Activated CD4-positive, alpha-beta T cell treated with anti-CD3 and anti-CD28 coated beads, Interleukin-2, amount 10 ng/mL, durations not matched to agents 24 days and 14 days (primary cell): ENCODE measurements at regions not wholly inside any gene's neighbourhood (a gene's known extent, or its start where the extent isn't known, plus 50 kb on each side); places are given as distances from the start of the nearest gene placed in this dataset.
"Not testable (repeated sequence)": the region's sequence is repeated elsewhere in the genome, so short reads cannot be mapped to it uniquely, and the experiment has no call there.

Experiments used
- DNase-seq: peaks from one replicate; pipeline ENCODE4 v3.0.0; 2022
- H3K27ac Mint-ChIP-seq: one replicate; pipeline ENCODE4 v1.8.0; 2022; ENCODE audit warnings: mild to moderate bottlenecking, mixed read lengths
- H3K27me3 Mint-ChIP-seq: one replicate; pipeline ENCODE4 v1.8.0; 2022; ENCODE audit warnings: mixed read lengths
- H3K36me3 Mint-ChIP-seq: one replicate; pipeline ENCODE4 v1.8.0; 2022; ENCODE audit warnings: low read depth, mild to moderate bottlenecking, mixed read lengths
- H3K4me1 Mint-ChIP-seq: one replicate; pipeline ENCODE4 v1.8.0; 2021; ENCODE audit warnings: mixed read lengths
- H3K4me3 Mint-ChIP-seq: one replicate; pipeline ENCODE4 v1.8.0; 2022; ENCODE audit warnings: mild to moderate bottlenecking, moderate library complexity, mixed read lengths
- H3K9me3 Mint-ChIP-seq: one replicate; pipeline ENCODE4 v1.8.0; 2021; ENCODE audit warnings: mixed read lengths
- intact Hi-C: fragments of 100-400 bp; cut with micrococcal nuclease; formaldehyde crosslinking; loops from one replicate; pipeline ENCODE4 v1.15.1; 2023

DNA sequence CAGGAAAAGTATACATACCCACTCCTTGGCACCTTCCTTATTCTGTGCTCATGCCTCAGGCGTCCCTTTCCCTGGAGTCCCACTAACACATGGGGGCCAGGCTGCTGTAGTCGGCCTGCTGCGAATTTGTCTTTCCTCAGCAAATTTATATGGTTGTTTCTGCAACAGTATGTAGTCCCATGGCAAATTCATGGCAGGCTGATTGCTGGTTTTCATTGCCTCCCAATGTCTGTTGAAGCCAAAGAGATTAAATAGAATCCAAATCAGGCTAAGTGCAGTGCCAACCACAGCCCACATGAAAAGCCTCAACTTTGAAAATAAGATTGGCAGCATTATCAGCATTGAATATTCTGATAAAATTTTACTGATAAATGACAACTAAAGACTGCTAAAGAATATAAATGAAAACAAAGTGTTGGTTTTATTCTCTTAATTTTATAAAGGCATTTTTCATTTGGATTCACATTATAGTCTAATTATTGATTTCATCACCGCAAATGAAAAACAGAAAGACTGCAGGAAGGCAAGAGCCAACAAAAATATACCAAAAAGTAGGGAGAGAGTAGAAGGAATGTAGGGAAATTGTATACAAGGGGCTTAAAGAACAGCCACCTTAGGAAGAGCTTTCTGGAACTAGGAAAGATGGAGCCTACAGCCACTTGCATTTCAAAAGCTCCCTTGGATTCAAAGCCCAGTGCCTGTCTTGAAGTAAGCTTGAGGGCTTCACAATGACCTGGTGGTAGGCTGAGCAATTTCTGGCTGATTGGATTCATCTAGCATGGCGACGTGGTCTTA, 283.7 kb upstream of the MMADHC start:
- H3K36me3 Mint-ChIP-seq, result no peaks in the 10 kb centered on the region
- H3K27ac Mint-ChIP-seq, result no peak overlapping the region
- H3K27me3 Mint-ChIP-seq, result no peaks in the 10 kb centered on the region
- no peak overlapping the region for H3K4me3 Mint-ChIP-seq
- intact Hi-C loops, result no loop called here
- H3K4me1 Mint-ChIP-seq, result no peaks in the 10 kb centered on the region
- no peaks in the 10 kb centered on the region for H3K9me3 Mint-ChIP-seq
- no peak for DNase-seq

DNA sequence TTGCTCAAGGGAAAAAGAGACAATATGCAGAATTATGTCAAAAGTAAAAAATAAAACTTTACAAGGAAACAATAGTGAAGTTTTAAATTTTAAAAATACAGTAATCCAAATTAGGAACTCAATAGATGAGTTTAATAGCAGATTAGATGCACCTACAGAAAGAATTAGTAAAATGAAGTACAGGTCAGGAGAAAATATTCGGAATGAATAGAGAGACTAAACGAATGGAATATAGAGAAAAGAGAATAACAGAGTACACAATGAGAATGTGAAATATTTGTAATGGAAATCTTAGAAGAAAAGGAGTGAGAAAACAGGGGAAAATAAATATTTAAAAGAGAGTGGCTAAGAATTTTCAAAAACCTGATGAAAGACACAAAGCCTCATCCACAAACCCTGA, 275.7 kb upstream of the MMADHC start:
- Mint-ChIP-seq H3K4me3 (no peak overlapping the region), H3K9me3 (peaks cover 4% of the 10 kb centered on the region), H3K27ac (no peak overlapping the region), H3K27me3 (no peaks in the 10 kb centered on the region), H3K36me3 (no peaks in the 10 kb centered on the region), H3K4me1 (no peaks in the 10 kb centered on the region)
- no peak for DNase-seq
- intact Hi-C loops, result no loop called here

DNA sequence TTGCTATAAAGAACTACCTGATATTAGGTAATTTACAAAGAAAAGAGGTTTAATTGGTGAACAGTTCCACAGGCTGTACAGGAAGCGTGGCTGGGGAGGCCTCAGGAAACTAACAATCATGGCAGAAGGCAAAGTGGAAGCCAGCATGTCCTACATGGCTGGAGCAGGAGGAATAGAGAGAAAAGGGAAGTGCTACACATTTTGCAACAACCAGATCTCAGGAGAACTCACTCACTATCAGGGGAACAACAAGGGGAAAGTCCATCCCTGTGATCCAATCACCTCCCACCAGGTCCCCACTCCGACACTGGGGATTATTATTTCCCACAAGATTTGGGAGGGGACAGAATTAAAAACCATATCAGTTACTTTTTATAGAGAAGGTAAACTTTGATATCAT, 273.5 kb upstream of the MMADHC start:
- Mint-ChIP-seq H3K27me3 (no peaks in the 10 kb centered on the region), H3K4me3 (no peak overlapping the region), H3K27ac (no peak overlapping the region), H3K36me3 (no peaks in the 10 kb centered on the region), H3K9me3 (peaks cover 8% of the 10 kb centered on the region), H3K4me1 (no peaks in the 10 kb centered on the region)
- intact Hi-C loops, result no loop called here
- DNase-seq, result no peak

DNA sequence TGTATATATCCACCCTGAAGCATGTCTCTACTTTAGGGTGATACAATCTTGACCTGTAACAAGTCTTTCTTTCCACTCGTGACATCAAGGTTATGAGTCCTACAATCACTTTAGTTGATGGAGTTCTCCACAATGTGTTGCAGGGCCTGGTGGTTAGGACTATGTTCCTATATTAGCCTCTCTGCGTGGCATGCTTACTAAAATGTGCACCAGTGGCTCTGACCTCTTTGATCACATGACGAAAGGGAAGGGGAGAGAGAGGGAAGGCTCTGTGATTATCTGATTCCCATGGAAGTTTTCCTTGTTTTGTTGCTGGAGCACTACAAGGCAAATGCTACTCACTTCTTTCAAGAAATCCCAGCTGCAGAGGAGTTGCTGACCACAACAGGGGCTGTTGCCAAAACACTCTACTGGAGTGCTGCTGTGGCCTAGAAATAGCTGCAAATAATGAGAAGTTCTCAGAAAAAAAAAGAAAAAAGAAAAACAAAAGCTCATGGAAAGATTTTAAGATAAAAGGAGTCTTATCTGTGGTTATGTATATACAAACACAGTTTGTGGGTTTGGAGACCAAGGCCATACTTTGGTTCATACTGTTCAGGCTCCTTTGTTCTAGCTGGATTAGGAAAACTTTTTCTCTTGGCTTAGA, 272.8 kb upstream of the MMADHC start:
- Mint-ChIP-seq H3K36me3 (no peaks in the 10 kb centered on the region), H3K27ac (no peak overlapping the region), H3K4me3 (no peak overlapping the region), H3K4me1 (no peaks in the 10 kb centered on the region), H3K9me3 (peaks cover 8% of the 10 kb centered on the region), H3K27me3 (no peaks in the 10 kb centered on the region)
- no peak for DNase-seq
- intact Hi-C loops, result no loop called here

DNA sequence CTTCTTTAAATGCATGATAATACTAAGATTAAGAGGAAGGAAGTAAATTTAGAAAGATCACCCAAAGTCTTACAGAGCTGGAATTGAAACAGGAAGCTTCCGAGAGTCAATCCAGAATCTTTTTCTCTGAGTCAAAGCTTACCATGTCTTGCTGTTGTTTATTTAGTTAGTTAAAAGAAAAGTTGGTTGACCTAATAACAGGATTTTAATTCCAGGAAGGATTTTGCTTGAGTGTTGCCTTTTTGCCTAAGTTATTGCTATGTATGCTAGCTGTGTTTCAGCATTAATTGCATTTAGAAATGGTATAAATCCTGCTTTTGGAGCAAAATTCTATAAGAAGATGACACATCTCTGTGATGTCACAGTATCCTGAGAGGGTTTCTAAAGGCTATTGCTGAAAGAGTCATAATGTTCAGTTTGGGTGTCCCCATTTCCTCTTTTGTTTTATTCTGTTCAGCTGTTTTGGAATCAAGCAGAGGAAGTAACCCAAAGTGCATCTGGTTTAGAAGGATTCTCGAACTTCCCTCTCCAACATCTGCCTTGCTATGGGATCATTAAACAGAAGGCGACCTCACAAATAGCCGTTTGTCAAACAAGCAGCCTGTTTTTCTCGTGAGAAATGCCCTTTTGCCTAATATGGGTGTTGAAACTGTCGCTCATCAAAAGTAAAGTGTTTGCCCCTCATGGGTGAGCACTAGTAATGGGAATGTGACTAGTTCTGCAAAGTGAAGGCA, 271.5 kb upstream of the MMADHC start:
- Mint-ChIP-seq H3K27ac (no peak overlapping the region), H3K36me3 (no peaks in the 10 kb centered on the region), H3K27me3 (no peaks in the 10 kb centered on the region), H3K4me1 (no peaks in the 10 kb centered on the region), H3K9me3 (peaks cover 8% of the 10 kb centered on the region), H3K4me3 (no peak overlapping the region)
- no peak for DNase-seq
- intact Hi-C loops, result loop anchor here (10.0 kb wide), 1 partner anchor 866 kb away; no protein-coding TSS in a partner anchor

DNA sequence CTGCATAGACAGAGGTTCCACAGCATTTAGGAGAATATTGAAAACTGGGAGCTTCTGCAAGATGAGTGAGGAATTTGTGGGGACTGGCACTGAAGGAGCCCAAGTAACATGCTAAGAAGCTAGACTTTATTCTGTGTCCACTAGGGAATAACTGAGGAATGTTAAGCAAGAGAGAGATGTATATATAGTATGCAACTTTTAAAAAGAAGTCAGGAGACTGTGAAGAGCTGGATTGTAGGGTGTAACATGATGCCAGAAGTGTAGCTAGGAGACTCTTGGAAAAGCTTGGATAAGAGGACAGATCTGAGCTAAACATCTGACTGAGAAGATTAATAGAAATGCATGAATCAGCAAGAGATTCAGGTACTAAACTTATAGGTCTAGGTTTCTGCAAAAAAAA, 270.6 kb upstream of the MMADHC start:
- no peak overlapping the region for H3K27ac Mint-ChIP-seq
- H3K36me3 Mint-ChIP-seq, result no peaks in the 10 kb centered on the region
- peaks cover 8% of the 10 kb centered on the region for H3K9me3 Mint-ChIP-seq
- intact Hi-C loops, result loop anchor here (10.0 kb wide), 1 partner anchor 867 kb away; no protein-coding TSS in a partner anchor
- H3K4me1 Mint-ChIP-seq, result no peaks in the 10 kb centered on the region
- no peaks in the 10 kb centered on the region for H3K27me3 Mint-ChIP-seq
- no peak for DNase-seq
- H3K4me3 Mint-ChIP-seq, result no peak overlapping the region

DNA sequence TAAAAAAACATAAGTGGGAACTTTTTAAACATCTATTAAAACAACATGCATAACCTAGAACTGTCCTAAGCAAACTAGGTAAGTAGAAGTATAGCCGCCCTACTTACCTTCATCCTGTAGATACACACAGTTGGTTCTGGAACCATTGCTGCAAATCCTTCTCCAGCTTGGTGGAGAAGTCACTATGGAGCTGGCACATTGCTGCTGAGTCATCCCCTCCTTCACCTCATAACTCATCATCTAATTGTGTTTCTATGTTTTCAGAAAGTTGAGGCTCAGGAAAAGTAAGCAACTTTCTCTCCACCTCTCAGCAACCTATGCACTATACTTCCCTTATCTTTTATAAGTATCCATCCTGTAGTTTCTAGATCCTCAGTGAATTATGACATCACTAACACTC, 269.8 kb upstream of the MMADHC start:
- Mint-ChIP-seq H3K4me1 (no peaks in the 10 kb centered on the region), H3K4me3 (no peak overlapping the region), H3K36me3 (no peaks in the 10 kb centered on the region), H3K27me3 (no peaks in the 10 kb centered on the region), H3K9me3 (peaks cover 8% of the 10 kb centered on the region), H3K27ac (no peak overlapping the region)
- intact Hi-C loops, result loop anchor here (10.0 kb wide), 1 partner anchor 867 kb away; no protein-coding TSS in a partner anchor
- no peak for DNase-seq

DNA sequence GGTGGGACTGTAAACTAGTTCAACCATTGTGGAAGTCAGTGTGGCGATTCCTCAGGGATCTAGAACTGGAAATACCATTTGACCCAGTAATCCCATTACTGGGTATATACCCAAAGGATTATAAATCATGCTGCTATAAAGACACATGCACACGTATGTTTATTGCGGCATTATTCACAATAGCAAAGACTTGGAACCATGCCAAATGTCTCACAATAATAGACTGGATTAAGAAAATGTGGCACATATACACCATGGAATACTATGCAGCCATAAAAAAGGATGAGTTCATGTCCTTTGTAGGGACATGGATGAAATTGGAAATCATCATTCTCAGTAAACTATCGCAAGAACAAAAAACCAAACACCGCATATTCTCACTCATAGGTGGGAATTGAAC, 268.3 kb upstream of the MMADHC start:
- intact Hi-C loops, result loop anchor here (10.0 kb wide), 1 partner anchor 869 kb away; no protein-coding TSS in a partner anchor
- not testable (repeated sequence) for H3K27me3 Mint-ChIP-seq, DNase-seq, H3K4me3 Mint-ChIP-seq, H3K9me3 Mint-ChIP-seq, H3K27ac Mint-ChIP-seq, H3K36me3 Mint-ChIP-seq, H3K4me1 Mint-ChIP-seq

DNA sequence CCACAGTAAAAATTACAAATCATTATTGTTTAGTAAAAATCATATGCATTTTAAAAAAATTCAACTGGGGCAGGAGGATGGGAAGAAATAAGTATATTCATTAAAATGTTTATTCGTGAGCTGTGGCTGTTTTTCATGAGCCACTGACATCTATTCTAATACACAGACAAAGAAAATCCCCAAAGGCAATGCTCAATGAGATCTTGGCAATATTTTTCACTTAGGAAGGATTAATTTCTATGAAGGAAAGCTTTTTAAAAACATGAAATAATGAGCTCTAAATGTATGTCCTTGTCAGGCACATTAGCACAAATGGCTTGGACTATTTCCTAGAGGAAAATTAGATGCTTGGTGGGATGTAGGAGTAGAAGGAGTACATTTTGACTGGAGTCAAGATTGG, 262.0 kb upstream of the MMADHC start:
- H3K4me3 Mint-ChIP-seq, result no peak overlapping the region
- intact Hi-C loops, result no loop called here
- no peaks in the 10 kb centered on the region for H3K4me1 Mint-ChIP-seq
- no peak overlapping the region for H3K27ac Mint-ChIP-seq
- no peaks in the 10 kb centered on the region for H3K36me3 Mint-ChIP-seq
- H3K9me3 Mint-ChIP-seq, result no peaks in the 10 kb centered on the region
- H3K27me3 Mint-ChIP-seq, result no peaks in the 10 kb centered on the region
- no peak for DNase-seq

DNA sequence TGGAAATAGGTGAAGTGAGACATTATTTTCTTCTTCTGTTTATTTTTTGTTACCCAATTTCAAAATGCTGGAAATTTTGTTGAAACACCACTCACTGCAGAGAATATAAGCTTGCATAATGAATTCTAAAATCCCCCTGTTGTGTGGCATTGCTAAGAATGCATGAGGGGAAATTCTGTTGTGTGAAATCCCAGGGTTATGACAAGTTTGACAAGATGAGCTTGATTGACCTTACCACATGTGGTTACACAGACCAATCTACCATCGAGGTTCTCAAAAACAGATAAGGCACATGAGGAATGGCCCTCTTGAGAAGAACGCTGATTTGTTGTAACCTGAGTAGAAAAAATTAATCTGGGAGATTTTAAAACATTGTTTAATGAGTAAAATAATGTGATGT, 261.6 kb upstream of the MMADHC start:
- Mint-ChIP-seq H3K4me3 (no peak overlapping the region), H3K27me3 (no peaks in the 10 kb centered on the region), H3K27ac (no peak overlapping the region), H3K36me3 (no peaks in the 10 kb centered on the region), H3K9me3 (no peaks in the 10 kb centered on the region), H3K4me1 (no peaks in the 10 kb centered on the region)
- intact Hi-C loops, result no loop called here
- no peak for DNase-seq

DNA sequence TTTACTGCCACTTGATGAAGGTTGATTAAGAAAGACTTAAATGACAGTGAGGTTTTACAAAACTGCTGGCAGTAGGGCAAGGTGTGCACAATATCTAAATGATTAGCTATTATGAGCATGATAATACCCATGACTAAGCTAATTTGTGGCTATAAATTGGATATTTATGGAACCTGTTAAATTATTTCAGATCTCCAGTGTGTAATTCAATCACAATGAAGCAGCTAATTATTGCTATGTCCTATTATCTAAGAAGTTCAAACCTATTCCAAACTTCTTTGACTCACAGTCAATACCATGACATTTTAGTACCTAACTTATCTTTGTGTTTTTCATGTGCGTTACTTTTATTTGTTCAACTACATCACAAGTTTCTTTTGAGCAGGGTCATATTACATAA, 253.8 kb upstream of the MMADHC start:
- Mint-ChIP-seq H3K4me1 (no peaks in the 10 kb centered on the region), H3K4me3 (no peak overlapping the region), H3K27ac (no peak overlapping the region), H3K27me3 (no peaks in the 10 kb centered on the region), H3K9me3 (peaks cover 5% of the 10 kb centered on the region), H3K36me3 (no peaks in the 10 kb centered on the region)
- DNase-seq, result no peak
- intact Hi-C loops, result no loop called here

DNA sequence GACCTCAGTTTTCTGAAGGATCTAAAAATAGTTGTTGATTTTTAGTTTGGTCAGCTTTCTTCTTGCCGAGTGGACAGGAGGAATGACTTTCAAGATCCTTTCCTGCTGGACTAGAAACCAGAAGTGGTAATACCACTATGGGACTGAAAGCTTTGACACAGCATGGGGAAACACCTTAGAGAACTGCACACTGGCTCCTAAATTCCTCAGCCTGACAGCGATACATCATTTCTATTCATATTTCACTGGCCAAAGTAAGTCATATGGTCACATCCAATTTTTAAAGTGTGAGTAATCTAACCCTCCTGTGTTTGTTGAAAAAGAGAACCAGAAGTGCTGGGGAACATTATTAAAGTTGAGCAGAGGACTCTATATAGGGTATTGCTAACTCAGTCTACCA, 244.7 kb upstream of the MMADHC start:
- Mint-ChIP-seq H3K4me3 (no peak overlapping the region), H3K9me3 (peaks cover 9% of the 10 kb centered on the region), H3K4me1 (no peaks in the 10 kb centered on the region), H3K27ac (no peak overlapping the region), H3K27me3 (no peaks in the 10 kb centered on the region), H3K36me3 (no peaks in the 10 kb centered on the region)
- DNase-seq, result no peak
- intact Hi-C loops, result no loop called here

DNA sequence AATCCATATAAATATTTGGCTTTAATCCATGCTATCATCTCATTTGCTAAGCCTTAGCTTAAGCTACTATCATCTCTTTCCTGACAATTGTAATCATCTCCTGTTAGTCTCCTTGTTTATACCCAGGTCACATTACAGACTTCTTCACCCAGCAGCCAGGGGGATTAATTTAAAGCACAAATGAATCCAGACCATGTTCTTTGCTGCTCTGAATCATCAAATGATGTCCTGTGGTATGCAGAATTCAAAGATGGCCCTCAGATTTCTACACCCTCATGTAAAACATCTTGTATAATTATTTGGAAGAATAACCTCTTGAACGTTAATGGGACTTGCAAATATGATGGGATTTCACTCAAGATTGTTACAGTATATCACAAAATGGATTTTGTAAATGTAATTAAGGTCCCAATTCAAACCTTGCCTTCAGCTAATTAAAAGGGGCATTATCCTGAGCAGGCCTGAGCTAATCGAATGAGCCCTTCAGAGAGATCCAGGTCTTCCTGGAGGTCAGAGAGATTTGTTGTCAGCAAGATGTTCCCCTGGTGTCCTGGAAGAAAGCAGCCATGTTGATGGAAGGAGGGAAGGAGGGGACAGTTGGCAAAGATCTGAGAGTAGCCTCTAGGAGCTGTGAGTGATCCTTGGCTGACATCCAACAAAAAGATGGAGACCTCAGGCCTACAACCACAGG, 241.1 kb upstream of the MMADHC start:
- Mint-ChIP-seq H3K9me3 (no peaks in the 10 kb centered on the region), H3K27ac (no peak overlapping the region), H3K27me3 (no peaks in the 10 kb centered on the region), H3K4me3 (no peak overlapping the region), H3K36me3 (no peaks in the 10 kb centered on the region), H3K4me1 (no peaks in the 10 kb centered on the region)
- intact Hi-C loops, result no loop called here
- no peak for DNase-seq
